WTC11 (cell line): ENCODE measurements at regions not wholly inside any gene's neighbourhood (a gene's known extent, or its start where the extent isn't known, plus 50 kb on each side); places are given as distances from the start of the nearest gene placed in this dataset.

Experiments used
- ATAC-seq: fragments of 200-7000 bp; cut with Tn5 transposase; 2 replicates; pipeline ENCODE4 v1.10.0; 2021; ENCODE audit warnings: mild to moderate bottlenecking, moderate library complexity
- CTCF ChIA-PET: fragments of 300-600 bp; sonication (Branson Sonifier 250); formaldehyde crosslinking; loops from one replicate; lab custom pipeline; 2021; ENCODE audit warnings: antibody characterized with exemption; lab: Charles Lee
- POLR2A ChIA-PET: fragments of 350-600 bp; sonication (Branson Sonifier 250); formaldehyde crosslinking; loops from one replicate; lab custom pipeline; 2021; ENCODE audit warnings: antibody characterized with exemption; lab: Charles Lee
- DNase-seq: peaks from one replicate; pipeline ENCODE4 v3.0.0; 2021; ENCODE audit warnings: low spot score
- H3K27ac Mint-ChIP-seq: 2 replicates; pipeline ENCODE4 v1.8.0; 2021; ENCODE audit warnings: mixed read lengths
- H3K27me3 Mint-ChIP-seq: 2 replicates; pipeline ENCODE4 v1.8.0; 2021; ENCODE audit warnings: low read depth, mild to moderate bottlenecking, moderate library complexity, mixed read lengths
- H3K36me3 Mint-ChIP-seq: 2 replicates; pipeline ENCODE4 v1.8.0; 2021; ENCODE audit warnings: mixed read lengths
- H3K4me1 Mint-ChIP-seq: 2 replicates; pipeline ENCODE4 v1.8.0; 2022; ENCODE audit warnings: mixed read lengths
- H3K4me3 Mint-ChIP-seq: 2 replicates; pipeline ENCODE4 v1.8.0; 2021; ENCODE audit warnings: mild to moderate bottlenecking, moderate library complexity, mixed read lengths
- H3K9me3 Mint-ChIP-seq: 2 replicates; pipeline ENCODE4 v1.8.0; 2021; ENCODE audit warnings: mixed read lengths
- CREB1 ChIP-seq: sonication (generic); formaldehyde crosslinking; IDR thresholded peaks from 2 replicates; pipeline ENCODE4 v1.8.0; 2023; ENCODE audit warnings: mild to moderate bottlenecking, missing genetic modification reagents
- GTF2I ChIP-seq: fragments of 250-450 bp; sonication (Bioruptor Pico); conservative IDR thresholded peaks from 2 replicates; pipeline ENCODE4 v1.4.0; 2021; ENCODE audit warnings: mild to moderate bottlenecking
- MXD4 ChIP-seq: fragments of 250-450 bp; sonication (Bioruptor Pico); IDR thresholded peaks from 2 replicates; pipeline ENCODE4 v1.8.0; 2021; ENCODE audit warnings: mild to moderate bottlenecking, moderate library complexity, borderline replicate concordance
- NFE2L1 ChIP-seq: sonication (generic); formaldehyde crosslinking; IDR thresholded peaks from 2 replicates; pipeline ENCODE4 v1.8.1; 2023; ENCODE audit warnings: missing genetic modification reagents
- NFYB ChIP-seq: sonication (generic); formaldehyde crosslinking; conservative IDR thresholded peaks from 2 replicates; pipeline ENCODE4 v1.8.0; 2022; ENCODE audit warnings: low read depth, missing genetic modification reagents
- SMAD4 ChIP-seq: sonication (generic); formaldehyde crosslinking; IDR thresholded peaks from 2 replicates; pipeline ENCODE4 v1.8.0; 2022; ENCODE audit warnings: mild to moderate bottlenecking, missing genetic modification reagents
- SOX15 ChIP-seq: fragments of 250-450 bp; sonication (Bioruptor Pico); IDR thresholded peaks from 2 replicates; pipeline ENCODE4 v1.9.0; 2021; ENCODE audit warnings: mild to moderate bottlenecking
- ZNF396 ChIP-seq: fragments of 250-450 bp; sonication (Bioruptor Pico); IDR thresholded peaks from 2 replicates; pipeline ENCODE4 v1.8.0; 2021; ENCODE audit warnings: mild to moderate bottlenecking, moderate library complexity, borderline replicate concordance
- TF ChIP-seq, protein P1 (sequence below): sonication (generic); formaldehyde crosslinking; IDR thresholded peaks from 2 replicates; pipeline ENCODE4 v1.8.0; 2022; ENCODE audit warnings: missing genetic modification reagents
- TF ChIP-seq, protein P2 (sequence below): sonication (generic); formaldehyde crosslinking; IDR thresholded peaks from 2 replicates; pipeline ENCODE4 v1.8.0; 2023; ENCODE audit warnings: missing genetic modification reagents
- TF ChIP-seq, protein P3 (sequence below): sonication (generic); formaldehyde crosslinking; IDR thresholded peaks from 2 replicates; pipeline ENCODE4 v1.8.1; 2022; ENCODE audit warnings: mild to moderate bottlenecking, moderate library complexity, missing genetic modification reagents
- TF ChIP-seq, protein P4 (sequence below): fragments of 250-450 bp; sonication (Bioruptor Pico); IDR thresholded peaks from 2 replicates; pipeline ENCODE4 v1.9.0; 2021; ENCODE audit warnings: mild to moderate bottlenecking, borderline replicate concordance
- TF ChIP-seq, protein P5 (sequence below): fragments of 250-450 bp; sonication (Bioruptor Pico); IDR thresholded peaks from 2 replicates; pipeline ENCODE4 v1.9.0; 2021; ENCODE audit warnings: mild to moderate bottlenecking
- TF ChIP-seq, protein P6 (sequence below): sonication (generic); formaldehyde crosslinking; IDR thresholded peaks from 2 replicates; pipeline ENCODE4 v1.8.1; 2022; ENCODE audit warnings: mild to moderate bottlenecking, missing genetic modification reagents, moderate library complexity, borderline replicate concordance
- TF ChIP-seq, protein P7 (sequence below): fragments of 250-450 bp; sonication (Bioruptor Pico); IDR thresholded peaks from 2 replicates; pipeline ENCODE4 v1.9.0; 2021; ENCODE audit warnings: mild to moderate bottlenecking
- TF ChIP-seq, protein P8 (sequence below): sonication (generic); formaldehyde crosslinking; IDR thresholded peaks from 2 replicates; pipeline ENCODE4 v1.8.1; 2022; ENCODE audit warnings: missing genetic modification reagents, borderline replicate concordance

DNA sequence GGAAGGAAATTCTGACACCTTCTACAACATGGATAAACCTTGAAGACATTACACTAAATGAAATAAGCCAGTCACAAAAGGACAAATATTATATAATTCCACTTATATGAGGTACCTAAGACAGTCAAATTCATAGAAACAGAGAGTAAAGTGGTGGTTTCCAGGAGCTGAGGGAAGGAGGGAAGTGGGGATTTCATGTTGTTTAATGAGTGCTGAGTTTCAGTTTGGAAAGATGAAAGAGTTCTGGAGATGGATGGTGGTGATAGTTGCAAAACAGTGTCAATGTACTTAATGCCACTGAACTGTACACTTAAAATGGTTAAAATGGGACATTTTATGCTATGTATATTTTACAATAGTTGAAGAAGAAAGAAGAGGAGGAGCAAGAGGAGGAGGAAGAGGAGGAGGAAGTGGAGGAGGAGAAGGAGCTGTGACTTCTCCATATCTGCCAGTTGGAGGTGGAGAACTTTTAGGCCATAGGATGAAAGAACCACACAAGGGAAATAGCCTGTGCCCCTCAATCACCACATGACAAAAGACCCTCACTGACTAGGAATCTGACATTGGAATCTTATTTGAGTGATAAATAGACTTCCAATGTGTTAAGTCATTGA, 55.3 kb upstream of the LGALSL start:
- Mint-ChIP-seq H3K4me3 (no peak overlapping the region), H3K27ac (no peak overlapping the region), H3K27me3 (no peaks in the 10 kb centered on the region), H3K4me1 (peaks cover 35% of the 10 kb centered on the region), H3K9me3 (no peaks in the 10 kb centered on the region), H3K36me3 (no peaks in the 10 kb centered on the region)
- DNase-seq (no peak), ATAC-seq (no peak)
- TF ChIP-seq ZNF396 (CRISPR knock-in tag) (no peak), GTF2I (CRISPR knock-in tag) (no peak), SOX15 (CRISPR knock-in tag) (no peak), NFE2L1 (CRISPR knock-in tag) (no peak), MXD4 (CRISPR knock-in tag) (no peak)
- TF ChIP-seq, protein P1, sequence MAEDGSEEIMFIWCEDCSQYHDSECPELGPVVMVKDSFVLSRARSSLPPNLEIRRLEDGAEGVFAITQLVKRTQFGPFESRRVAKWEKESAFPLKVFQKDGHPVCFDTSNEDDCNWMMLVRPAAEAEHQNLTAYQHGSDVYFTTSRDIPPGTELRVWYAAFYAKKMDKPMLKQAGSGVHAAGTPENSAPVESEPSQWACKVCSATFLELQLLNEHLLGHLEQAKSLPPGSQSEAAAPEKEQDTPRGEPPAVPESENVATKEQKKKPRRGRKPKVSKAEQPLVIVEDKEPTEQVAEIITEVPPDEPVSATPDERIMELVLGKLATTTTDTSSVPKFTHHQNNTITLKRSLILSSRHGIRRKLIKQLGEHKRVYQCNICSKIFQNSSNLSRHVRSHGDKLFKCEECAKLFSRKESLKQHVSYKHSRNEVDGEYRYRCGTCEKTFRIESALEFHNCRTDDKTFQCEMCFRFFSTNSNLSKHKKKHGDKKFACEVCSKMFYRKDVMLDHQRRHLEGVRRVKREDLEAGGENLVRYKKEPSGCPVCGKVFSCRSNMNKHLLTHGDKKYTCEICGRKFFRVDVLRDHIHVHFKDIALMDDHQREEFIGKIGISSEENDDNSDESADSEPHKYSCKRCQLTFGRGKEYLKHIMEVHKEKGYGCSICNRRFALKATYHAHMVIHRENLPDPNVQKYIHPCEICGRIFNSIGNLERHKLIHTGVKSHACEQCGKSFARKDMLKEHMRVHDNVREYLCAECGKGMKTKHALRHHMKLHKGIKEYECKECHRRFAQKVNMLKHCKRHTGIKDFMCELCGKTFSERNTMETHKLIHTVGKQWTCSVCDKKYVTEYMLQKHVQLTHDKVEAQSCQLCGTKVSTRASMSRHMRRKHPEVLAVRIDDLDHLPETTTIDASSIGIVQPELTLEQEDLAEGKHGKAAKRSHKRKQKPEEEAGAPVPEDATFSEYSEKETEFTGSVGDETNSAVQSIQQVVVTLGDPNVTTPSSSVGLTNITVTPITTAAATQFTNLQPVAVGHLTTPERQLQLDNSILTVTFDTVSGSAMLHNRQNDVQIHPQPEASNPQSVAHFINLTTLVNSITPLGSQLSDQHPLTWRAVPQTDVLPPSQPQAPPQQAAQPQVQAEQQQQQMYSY (CRISPR knock-in tag) = no peak
- TF ChIP-seq, protein P2, sequence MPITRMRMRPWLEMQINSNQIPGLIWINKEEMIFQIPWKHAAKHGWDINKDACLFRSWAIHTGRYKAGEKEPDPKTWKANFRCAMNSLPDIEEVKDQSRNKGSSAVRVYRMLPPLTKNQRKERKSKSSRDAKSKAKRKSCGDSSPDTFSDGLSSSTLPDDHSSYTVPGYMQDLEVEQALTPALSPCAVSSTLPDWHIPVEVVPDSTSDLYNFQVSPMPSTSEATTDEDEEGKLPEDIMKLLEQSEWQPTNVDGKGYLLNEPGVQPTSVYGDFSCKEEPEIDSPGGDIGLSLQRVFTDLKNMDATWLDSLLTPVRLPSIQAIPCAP (CRISPR knock-in tag) = no peak
- TF ChIP-seq, protein P3, sequence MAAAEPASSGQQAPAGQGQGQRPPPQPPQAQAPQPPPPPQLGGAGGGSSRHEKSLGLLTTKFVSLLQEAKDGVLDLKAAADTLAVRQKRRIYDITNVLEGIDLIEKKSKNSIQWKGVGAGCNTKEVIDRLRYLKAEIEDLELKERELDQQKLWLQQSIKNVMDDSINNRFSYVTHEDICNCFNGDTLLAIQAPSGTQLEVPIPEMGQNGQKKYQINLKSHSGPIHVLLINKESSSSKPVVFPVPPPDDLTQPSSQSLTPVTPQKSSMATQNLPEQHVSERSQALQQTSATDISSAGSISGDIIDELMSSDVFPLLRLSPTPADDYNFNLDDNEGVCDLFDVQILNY = no peak
- TF ChIP-seq, protein P4, sequence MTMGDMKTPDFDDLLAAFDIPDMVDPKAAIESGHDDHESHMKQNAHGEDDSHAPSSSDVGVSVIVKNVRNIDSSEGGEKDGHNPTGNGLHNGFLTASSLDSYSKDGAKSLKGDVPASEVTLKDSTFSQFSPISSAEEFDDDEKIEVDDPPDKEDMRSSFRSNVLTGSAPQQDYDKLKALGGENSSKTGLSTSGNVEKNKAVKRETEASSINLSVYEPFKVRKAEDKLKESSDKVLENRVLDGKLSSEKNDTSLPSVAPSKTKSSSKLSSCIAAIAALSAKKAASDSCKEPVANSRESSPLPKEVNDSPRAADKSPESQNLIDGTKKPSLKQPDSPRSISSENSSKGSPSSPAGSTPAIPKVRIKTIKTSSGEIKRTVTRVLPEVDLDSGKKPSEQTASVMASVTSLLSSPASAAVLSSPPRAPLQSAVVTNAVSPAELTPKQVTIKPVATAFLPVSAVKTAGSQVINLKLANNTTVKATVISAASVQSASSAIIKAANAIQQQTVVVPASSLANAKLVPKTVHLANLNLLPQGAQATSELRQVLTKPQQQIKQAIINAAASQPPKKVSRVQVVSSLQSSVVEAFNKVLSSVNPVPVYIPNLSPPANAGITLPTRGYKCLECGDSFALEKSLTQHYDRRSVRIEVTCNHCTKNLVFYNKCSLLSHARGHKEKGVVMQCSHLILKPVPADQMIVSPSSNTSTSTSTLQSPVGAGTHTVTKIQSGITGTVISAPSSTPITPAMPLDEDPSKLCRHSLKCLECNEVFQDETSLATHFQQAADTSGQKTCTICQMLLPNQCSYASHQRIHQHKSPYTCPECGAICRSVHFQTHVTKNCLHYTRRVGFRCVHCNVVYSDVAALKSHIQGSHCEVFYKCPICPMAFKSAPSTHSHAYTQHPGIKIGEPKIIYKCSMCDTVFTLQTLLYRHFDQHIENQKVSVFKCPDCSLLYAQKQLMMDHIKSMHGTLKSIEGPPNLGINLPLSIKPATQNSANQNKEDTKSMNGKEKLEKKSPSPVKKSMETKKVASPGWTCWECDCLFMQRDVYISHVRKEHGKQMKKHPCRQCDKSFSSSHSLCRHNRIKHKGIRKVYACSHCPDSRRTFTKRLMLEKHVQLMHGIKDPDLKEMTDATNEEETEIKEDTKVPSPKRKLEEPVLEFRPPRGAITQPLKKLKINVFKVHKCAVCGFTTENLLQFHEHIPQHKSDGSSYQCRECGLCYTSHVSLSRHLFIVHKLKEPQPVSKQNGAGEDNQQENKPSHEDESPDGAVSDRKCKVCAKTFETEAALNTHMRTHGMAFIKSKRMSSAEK (CRISPR knock-in tag) = no peak
- TF ChIP-seq, protein P5, sequence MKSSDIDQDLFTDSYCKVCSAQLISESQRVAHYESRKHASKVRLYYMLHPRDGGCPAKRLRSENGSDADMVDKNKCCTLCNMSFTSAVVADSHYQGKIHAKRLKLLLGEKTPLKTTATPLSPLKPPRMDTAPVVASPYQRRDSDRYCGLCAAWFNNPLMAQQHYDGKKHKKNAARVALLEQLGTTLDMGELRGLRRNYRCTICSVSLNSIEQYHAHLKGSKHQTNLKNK (CRISPR knock-in tag) = no peak
- TF ChIP-seq, protein P6, sequence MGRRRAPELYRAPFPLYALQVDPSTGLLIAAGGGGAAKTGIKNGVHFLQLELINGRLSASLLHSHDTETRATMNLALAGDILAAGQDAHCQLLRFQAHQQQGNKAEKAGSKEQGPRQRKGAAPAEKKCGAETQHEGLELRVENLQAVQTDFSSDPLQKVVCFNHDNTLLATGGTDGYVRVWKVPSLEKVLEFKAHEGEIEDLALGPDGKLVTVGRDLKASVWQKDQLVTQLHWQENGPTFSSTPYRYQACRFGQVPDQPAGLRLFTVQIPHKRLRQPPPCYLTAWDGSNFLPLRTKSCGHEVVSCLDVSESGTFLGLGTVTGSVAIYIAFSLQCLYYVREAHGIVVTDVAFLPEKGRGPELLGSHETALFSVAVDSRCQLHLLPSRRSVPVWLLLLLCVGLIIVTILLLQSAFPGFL (CRISPR knock-in tag) = no peak
- ChIA-PET POLR2A (no interaction called here), CTCF (interaction anchor here (1.1 to 1.8 kb wide), 3 partner anchors 68 to 89 kb away, joined by 3 to 8 read pairs (median 3); no protein-coding TSS in a partner anchor)

DNA sequence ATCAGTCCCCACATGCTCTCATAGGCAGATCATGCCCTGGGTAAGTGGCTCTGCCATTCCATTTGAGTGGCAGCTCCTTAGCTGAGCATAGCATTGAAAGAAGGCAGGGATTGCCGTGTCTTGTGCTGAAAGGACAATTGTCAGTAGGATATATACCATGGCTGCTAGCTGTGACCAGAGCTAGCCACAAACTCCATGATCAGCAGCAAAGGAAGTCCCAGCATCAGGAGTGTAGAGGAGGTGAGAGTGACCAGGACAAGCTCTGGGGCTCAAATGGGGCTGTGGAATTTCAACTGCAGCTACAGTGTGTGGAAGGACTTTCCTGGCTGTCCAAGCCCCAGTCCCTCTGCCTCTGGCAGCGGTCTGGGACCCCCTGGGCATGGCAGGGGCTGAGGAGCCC, 54.4 kb upstream of the LGALSL start:
- H3K27ac Mint-ChIP-seq = no peak overlapping the region
- ATAC-seq = no peak
- TF ChIP-seq CREB1 (CRISPR knock-in tag) (no peak), SMAD4 (no peak), ZNF396 (CRISPR knock-in tag) (no peak), NFYB (CRISPR knock-in tag) (no peak)
- TF ChIP-seq, protein P7, sequence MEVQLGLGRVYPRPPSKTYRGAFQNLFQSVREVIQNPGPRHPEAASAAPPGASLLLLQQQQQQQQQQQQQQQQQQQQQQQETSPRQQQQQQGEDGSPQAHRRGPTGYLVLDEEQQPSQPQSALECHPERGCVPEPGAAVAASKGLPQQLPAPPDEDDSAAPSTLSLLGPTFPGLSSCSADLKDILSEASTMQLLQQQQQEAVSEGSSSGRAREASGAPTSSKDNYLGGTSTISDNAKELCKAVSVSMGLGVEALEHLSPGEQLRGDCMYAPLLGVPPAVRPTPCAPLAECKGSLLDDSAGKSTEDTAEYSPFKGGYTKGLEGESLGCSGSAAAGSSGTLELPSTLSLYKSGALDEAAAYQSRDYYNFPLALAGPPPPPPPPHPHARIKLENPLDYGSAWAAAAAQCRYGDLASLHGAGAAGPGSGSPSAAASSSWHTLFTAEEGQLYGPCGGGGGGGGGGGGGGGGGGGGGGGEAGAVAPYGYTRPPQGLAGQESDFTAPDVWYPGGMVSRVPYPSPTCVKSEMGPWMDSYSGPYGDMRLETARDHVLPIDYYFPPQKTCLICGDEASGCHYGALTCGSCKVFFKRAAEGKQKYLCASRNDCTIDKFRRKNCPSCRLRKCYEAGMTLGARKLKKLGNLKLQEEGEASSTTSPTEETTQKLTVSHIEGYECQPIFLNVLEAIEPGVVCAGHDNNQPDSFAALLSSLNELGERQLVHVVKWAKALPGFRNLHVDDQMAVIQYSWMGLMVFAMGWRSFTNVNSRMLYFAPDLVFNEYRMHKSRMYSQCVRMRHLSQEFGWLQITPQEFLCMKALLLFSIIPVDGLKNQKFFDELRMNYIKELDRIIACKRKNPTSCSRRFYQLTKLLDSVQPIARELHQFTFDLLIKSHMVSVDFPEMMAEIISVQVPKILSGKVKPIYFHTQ (CRISPR knock-in tag) = no peak
- TF ChIP-seq, protein P8, sequence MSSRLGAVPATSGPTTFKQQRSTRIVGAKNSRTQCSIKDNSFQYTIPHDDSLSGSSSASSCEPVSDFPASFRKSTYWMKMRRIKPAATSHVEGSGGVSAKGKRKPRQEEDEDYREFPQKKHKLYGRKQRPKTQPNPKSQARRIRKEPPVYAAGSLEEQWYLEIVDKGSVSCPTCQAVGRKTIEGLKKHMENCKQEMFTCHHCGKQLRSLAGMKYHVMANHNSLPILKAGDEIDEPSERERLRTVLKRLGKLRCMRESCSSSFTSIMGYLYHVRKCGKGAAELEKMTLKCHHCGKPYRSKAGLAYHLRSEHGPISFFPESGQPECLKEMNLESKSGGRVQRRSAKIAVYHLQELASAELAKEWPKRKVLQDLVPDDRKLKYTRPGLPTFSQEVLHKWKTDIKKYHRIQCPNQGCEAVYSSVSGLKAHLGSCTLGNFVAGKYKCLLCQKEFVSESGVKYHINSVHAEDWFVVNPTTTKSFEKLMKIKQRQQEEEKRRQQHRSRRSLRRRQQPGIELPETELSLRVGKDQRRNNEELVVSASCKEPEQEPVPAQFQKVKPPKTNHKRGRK = no peak
- TF ChIP-seq, protein P2 (CRISPR knock-in tag) = no peak
- TF ChIP-seq, all 79 proteins: peak for 0
- Mint-ChIP-seq H3K4me1 (peaks cover 44% of the 10 kb centered on the region), H3K9me3 (no peaks in the 10 kb centered on the region), H3K36me3 (no peaks in the 10 kb centered on the region), H3K4me3 (no peak overlapping the region), H3K27me3 (no peaks in the 10 kb centered on the region)
- ChIA-PET CTCF (interaction anchor here (1.1 to 1.8 kb wide), 2 partner anchors 69 to 88 kb away, joined by 3 to 8 read pairs; no protein-coding TSS in a partner anchor), POLR2A (no interaction called here)
- DNase-seq = no peak
